C4-2B (cell line): ENCODE measurements at regions not wholly inside any gene's neighbourhood (a gene's known extent, or its start where the extent isn't known, plus 50 kb on each side); places are given as distances from the start of the nearest gene placed in this dataset.

Experiments used
- ZFX ChIP-seq: fragments of 450-650 bp; IDR thresholded peaks from 2 replicates; pipeline ENCODE4 v1.6.1; 2017
- TF ChIP-seq, protein P1 (sequence below): fragments of 450-650 bp; conservative IDR thresholded peaks from 2 replicates; pipeline ENCODE4 v1.5.1; 2017; ENCODE audit warnings: mild to moderate bottlenecking

DNA sequence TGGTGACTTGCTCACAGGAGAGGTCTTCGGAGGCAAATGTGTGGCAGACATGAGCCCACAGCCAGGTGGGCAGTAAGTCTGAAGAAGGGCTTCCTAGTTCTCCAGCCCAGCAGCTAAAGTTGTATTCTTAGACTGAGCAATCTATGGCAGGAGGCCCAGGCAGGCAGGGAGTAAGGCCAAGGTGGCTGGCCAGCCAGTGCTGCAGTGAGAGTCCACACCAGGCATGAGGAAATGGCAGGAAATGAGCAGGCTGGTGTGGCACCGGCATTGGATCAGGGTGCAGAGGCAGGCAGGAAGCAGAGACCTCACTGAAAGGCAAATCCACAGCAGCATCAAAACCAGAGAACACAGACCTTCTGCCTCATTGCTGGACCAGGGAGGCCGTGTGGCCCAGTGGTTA is 84.6 kb upstream of the PDE1C start:
- TF ChIP-seq, protein P1, sequence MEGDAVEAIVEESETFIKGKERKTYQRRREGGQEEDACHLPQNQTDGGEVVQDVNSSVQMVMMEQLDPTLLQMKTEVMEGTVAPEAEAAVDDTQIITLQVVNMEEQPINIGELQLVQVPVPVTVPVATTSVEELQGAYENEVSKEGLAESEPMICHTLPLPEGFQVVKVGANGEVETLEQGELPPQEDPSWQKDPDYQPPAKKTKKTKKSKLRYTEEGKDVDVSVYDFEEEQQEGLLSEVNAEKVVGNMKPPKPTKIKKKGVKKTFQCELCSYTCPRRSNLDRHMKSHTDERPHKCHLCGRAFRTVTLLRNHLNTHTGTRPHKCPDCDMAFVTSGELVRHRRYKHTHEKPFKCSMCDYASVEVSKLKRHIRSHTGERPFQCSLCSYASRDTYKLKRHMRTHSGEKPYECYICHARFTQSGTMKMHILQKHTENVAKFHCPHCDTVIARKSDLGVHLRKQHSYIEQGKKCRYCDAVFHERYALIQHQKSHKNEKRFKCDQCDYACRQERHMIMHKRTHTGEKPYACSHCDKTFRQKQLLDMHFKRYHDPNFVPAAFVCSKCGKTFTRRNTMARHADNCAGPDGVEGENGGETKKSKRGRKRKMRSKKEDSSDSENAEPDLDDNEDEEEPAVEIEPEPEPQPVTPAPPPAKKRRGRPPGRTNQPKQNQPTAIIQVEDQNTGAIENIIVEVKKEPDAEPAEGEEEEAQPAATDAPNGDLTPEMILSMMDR, result no peak
- TF ChIP-seq ZFX, result no peak
